Heart right ventricle (tissue), 16 donors: ENCODE measurements at regions not wholly inside any gene's neighbourhood (a gene's known extent, or its start where the extent isn't known, plus 50 kb on each side); places are given as distances from the start of the nearest gene placed in this dataset.
"Not testable (repeated sequence)": the region's sequence is repeated elsewhere in the genome, so short reads cannot be mapped to it uniquely, and the experiment has no call there.

Experiments
- ATAC-seq, 8 donors: fragments of 200-7000 bp; cut with Tn5 transposase; one replicate each; pipeline ENCODE4 v1.9.1; 2020; ENCODE audit warnings: mild to moderate bottlenecking in 8 of 8, moderate library complexity in 8 of 8, moderate number of reproducible peaks in 1 of 8
- DNase-seq, 2 donors: peaks; one replicate each; pipeline ENCODE4 v3.0.0-alpha.2; 2020
- H3K27ac ChIP-seq, 10 donors: fragments of 200-600 bp; sonication (generic) in 2 of 10; one replicate each; pipeline versions ENCODE4 v1.5.0 to v1.8.0; 2020 to 2022; ENCODE audit warnings: mild to moderate bottlenecking in 3 of 10
- H3K27me3 ChIP-seq, 7 donors: fragments of 200-600 bp; one replicate each; pipeline ENCODE4 v1.8.0; 2021 to 2022; ENCODE audit warnings: mild to moderate bottlenecking in 2 of 7
- H3K36me3 ChIP-seq, 9 donors: fragments of 200-600 bp; sonication (generic) in 1 of 9; one replicate each; pipeline versions ENCODE4 v1.5.0 to v1.8.0; 2020 to 2022; ENCODE audit warnings: mild to moderate bottlenecking in 2 of 9
- H3K4me1 ChIP-seq, 9 donors: fragments of 200-600 bp; sonication (generic) in 1 of 9; one replicate each; pipeline versions ENCODE4 v1.5.0 to v1.8.0; 2020 to 2022; ENCODE audit warnings: mild to moderate bottlenecking in 4 of 9
- H3K4me3 ChIP-seq, 10 donors: fragments of 200-600 bp; sonication (generic) in 2 of 10; one replicate each; pipeline versions ENCODE4 v1.5.0 to v1.8.0; 2020 to 2022; ENCODE audit warnings: mild to moderate bottlenecking in 7 of 10, moderate library complexity in 2 of 10
- H3K9me3 ChIP-seq, 11 donors: fragments of 200-600 bp in 10 of 11; sonication (generic) in 2 of 11; one replicate each; pipeline versions ENCODE4 v1.5.0 to v1.8.0; 2013 to 2022; ENCODE audit warnings: mild to moderate bottlenecking in 2 of 11, control low read depth in 1 of 11, moderate library complexity in 1 of 11
- WGBS, 2 donors: extraction: QIAGEN DNeasy Blood & Tissue Kit; methylation state at CpG; one replicate each; pipeline ENCODE4 v1.1.7; 2013; ENCODE audit warnings: inconsistent platforms in 1 of 2; 5-methylcytosine and 5-hydroxymethylcytosine counted together
- intact Hi-C, 10 donors: fragments of 100-400 bp; cut with DNase I; formaldehyde crosslinking; loops; one replicate each; pipeline versions ENCODE4 v1.11.1 to v1.14.2; 2022
- TF ChIP-seq, protein P1 (sequence below), 9 donors: fragments of 200-600 bp; sonication (generic) in 2 of 9; IDR thresholded peaks; one replicate each; pipeline versions ENCODE4 v1.5.0 to v1.8.0; 2021 to 2022; ENCODE audit warnings: antibody characterized with exemption in 9 of 9, mild to moderate bottlenecking in 5 of 9, moderate library complexity in 1 of 9
- donor health status: Arrhythmogenic right ventricular cardiomyopathy.
- donor health status: ischemic (EF 13 %, LVEDD 7.1; RV severe dilation, severe dysfunction).
- donor health status: healthy with polysubstance abuse.
- donor health status: DM: no; HTN: yes; CAD: no.
- donor health status: DM: no; HTN: no; CAD: no.
- donor health status: ischemic (EF 25% LVEDD 6.9; RV normal size, moderate dysfunction).
- donor health status: ischemic (EF 25% LVEDD 5.7; RV mildly dilated, moderate dysfunction).
- donor health status: healthy.
- donor health status: DM: yes; HTN: yes; CAD: no.
- donor health status: Ischemic cardiomyopathy.
- donor health status: ischemic (EF 35%, LVEDD 5.7; RV mildly dilated, moderate dysfunction).
- donor health status: nonischemic (EF 11% LVEDD 7.7; RV severe dilation, severe dysfunction).
- donor health status: DM: yes; HTN: yes; CAD: no.
- donor health status: PGD.
- donor health status: ischemic (EF 29% LVEDD 5.4; RV normal size, mild dysfunction).
- donor health status: nonischemic (EF 23%, LVEDD 6.1; RV moderate dilation, normal function).

DNA sequence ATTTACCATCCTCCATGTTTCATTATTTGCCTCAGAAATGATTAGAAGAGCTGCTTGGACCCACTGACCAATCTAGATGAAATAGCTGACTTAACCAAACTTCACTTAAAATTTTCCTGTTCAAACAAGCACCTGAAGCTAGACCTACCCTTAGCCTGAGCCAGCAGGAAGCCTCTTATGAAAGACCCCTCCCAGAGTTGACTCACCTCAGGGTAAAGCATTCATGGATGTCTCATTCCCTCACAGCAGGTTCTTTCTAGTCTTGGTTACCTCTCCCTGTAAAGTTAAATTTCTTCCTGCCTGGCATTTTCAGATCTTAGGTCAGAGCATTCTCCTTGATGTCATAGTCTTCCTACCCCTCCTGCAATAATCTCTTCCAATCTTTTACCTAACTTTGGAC lies 1209.8 kb downstream of the FLRT2 start:
- peaks cover 0 to 21% (median 0%) of the 10 kb centered on the region in 11 donors for H3K9me3 ChIP-seq
- TF ChIP-seq, protein P1, sequence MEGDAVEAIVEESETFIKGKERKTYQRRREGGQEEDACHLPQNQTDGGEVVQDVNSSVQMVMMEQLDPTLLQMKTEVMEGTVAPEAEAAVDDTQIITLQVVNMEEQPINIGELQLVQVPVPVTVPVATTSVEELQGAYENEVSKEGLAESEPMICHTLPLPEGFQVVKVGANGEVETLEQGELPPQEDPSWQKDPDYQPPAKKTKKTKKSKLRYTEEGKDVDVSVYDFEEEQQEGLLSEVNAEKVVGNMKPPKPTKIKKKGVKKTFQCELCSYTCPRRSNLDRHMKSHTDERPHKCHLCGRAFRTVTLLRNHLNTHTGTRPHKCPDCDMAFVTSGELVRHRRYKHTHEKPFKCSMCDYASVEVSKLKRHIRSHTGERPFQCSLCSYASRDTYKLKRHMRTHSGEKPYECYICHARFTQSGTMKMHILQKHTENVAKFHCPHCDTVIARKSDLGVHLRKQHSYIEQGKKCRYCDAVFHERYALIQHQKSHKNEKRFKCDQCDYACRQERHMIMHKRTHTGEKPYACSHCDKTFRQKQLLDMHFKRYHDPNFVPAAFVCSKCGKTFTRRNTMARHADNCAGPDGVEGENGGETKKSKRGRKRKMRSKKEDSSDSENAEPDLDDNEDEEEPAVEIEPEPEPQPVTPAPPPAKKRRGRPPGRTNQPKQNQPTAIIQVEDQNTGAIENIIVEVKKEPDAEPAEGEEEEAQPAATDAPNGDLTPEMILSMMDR (IDR thresholded peaks at IDR 0.05), result no peak
- no peaks in the 10 kb centered on the region for H3K36me3 ChIP-seq
- H3K4me3 ChIP-seq, result no peak overlapping the region
- ATAC-seq (no peak), DNase-seq (no peak)
- H3K4me1 ChIP-seq, result no peaks in the 10 kb centered on the region
- H3K27me3 ChIP-seq, result no peaks in the 10 kb centered on the region
- no peak overlapping the region for H3K27ac ChIP-seq
- intact Hi-C loops, result no loop called here

DNA sequence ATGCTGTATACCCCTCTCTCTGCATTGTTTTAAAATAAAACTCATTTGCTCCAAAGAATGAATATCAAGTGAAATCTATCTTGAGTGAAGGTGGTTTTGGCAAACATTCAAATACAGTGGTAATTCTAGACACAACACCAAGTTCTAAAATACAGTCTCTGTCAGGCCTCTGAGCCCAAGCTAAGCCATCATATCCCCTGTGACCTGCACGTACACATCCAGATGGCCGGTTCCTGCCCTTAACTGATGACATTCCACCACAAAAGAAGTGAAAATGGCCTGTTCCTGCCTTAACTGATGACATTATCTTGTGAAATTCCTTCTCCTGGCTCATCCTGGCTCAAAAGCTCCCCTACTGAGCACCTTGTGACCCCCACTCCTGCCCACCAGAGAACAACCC lies 1201.5 kb downstream of the FLRT2 start:
- DNase-seq, H3K36me3 ChIP-seq, ATAC-seq, H3K9me3 ChIP-seq, H3K27ac ChIP-seq, H3K4me3 ChIP-seq, intact Hi-C loops, H3K27me3 ChIP-seq, H3K4me1 ChIP-seq: not testable (repeated sequence)
- 68 to 72% methylated on average over 2 of the region's 2 CpGs for WGBS, 2 donors

GRCh38 chr14:86723254-86723624 lies 1193.3 kb downstream of the FLRT2 start:
- Histone ChIP-seq H3K27me3 (no peaks in the 10 kb centered on the region), H3K27ac (no peak overlapping the region), H3K4me1 (no peaks in the 10 kb centered on the region), H3K36me3 (no peaks in the 10 kb centered on the region), H3K9me3 (no peaks in the 10 kb centered on the region), H3K4me3 (no peak overlapping the region)
- DNase-seq (no peak), ATAC-seq (no peak)
- intact Hi-C loops, result no loop called here
- TF ChIP-seq, protein P1 (IDR thresholded peaks at IDR 0.05), result no peak

GRCh38 chr14:86722612-86723253 lies 1192.8 kb downstream of the FLRT2 start:
- no peaks in the 10 kb centered on the region for H3K9me3 ChIP-seq
- ATAC-seq (no peak), DNase-seq (no peak)
- TF ChIP-seq, protein P1 (IDR thresholded peaks at IDR 0.05), result no peak
- H3K4me3 ChIP-seq, result no peak overlapping the region
- no peak overlapping the region for H3K27ac ChIP-seq
- no peaks in the 10 kb centered on the region for H3K4me1 ChIP-seq
- 84 to 86% methylated on average over 2 of the region's 2 CpGs for WGBS, 2 donors
- no peaks in the 10 kb centered on the region for H3K27me3 ChIP-seq
- intact Hi-C loops, result no loop called here
- H3K36me3 ChIP-seq, result no peaks in the 10 kb centered on the region

- DNase-seq, result no peak
- TF ChIP-seq, protein P1 (IDR thresholded peaks at IDR 0.05), result no peak
- intact Hi-C loops, result no loop called here
These were observed 1184.6 kb downstream of the FLRT2 start for GRCh38 chr14:86714575-86714974.

More at GRCh38 chr14:86714575-86714974, 1184.6 kb downstream of the FLRT2 start:
- H3K27ac ChIP-seq, result no peak overlapping the region
- H3K36me3 ChIP-seq, result no peaks in the 10 kb centered on the region
- no peaks in the 10 kb centered on the region for H3K9me3 ChIP-seq
- H3K4me1 ChIP-seq, result peaks cover 0 to 6% (median 0%) of the 10 kb centered on the region in 9 donors
- no peak overlapping the region for H3K4me3 ChIP-seq
- no peaks in the 10 kb centered on the region for H3K27me3 ChIP-seq
- no peak for ATAC-seq
